ENCODE measurements at regions not wholly inside any gene's neighbourhood (a gene's known extent, or its start where the extent isn't known, plus 50 kb on each side); places are given as distances from the start of the nearest gene placed in this dataset.

- no peak overlapping the region for H3K27ac ChIP-seq
- TF ChIP-seq EP300 (IDR thresholded peaks at IDR 0.05; ENCODE audit: low read depth) = no peak
- TF ChIP-seq, protein P1, sequence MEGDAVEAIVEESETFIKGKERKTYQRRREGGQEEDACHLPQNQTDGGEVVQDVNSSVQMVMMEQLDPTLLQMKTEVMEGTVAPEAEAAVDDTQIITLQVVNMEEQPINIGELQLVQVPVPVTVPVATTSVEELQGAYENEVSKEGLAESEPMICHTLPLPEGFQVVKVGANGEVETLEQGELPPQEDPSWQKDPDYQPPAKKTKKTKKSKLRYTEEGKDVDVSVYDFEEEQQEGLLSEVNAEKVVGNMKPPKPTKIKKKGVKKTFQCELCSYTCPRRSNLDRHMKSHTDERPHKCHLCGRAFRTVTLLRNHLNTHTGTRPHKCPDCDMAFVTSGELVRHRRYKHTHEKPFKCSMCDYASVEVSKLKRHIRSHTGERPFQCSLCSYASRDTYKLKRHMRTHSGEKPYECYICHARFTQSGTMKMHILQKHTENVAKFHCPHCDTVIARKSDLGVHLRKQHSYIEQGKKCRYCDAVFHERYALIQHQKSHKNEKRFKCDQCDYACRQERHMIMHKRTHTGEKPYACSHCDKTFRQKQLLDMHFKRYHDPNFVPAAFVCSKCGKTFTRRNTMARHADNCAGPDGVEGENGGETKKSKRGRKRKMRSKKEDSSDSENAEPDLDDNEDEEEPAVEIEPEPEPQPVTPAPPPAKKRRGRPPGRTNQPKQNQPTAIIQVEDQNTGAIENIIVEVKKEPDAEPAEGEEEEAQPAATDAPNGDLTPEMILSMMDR (IDR thresholded peaks at IDR 0.05) = no peak
- TF ChIP-seq POLR2A (IDR thresholded peaks at IDR 0.05) = no peak
- no peak for TF ChIP-seq POLR2AphosphoS5 (IDR thresholded peaks at IDR 0.05)
- no peaks in the 10 kb centered on the region for H3K9me3 ChIP-seq
- H3K36me3 ChIP-seq = no peaks in the 10 kb centered on the region
- H3K4me1 ChIP-seq = no peaks in the 10 kb centered on the region
- no peak overlapping the region for H3K4me3 ChIP-seq
- in situ Hi-C loops (cut with MboI; ENCODE audit: low pct_ligation_motif_present in 1 of 4, low pct_unique_long_range_greater_than_20kb in 1 of 4, low sequenced_read_pairs in 3 of 4) (no loop called here), intact Hi-C loops (cut with DNase I; ENCODE audit: low total_unique reads) (no loop called here)
- DNase-seq = no peak
- no peaks in the 10 kb centered on the region for H3K27me3 ChIP-seq
Observed at GRCh38 chr6:164370773-164371172, 938.6 kb downstream of the C6orf118 start.

- no peak for DNase-seq
- 86 to 100% methylated on average over 1 to 2 of the region's 2 CpGs for WGBS, 2 donors (ENCODE audit: low coverage in 1 of 2)
- in situ Hi-C loops (cut with MboI; ENCODE audit: low pct_ligation_motif_present in 1 of 4, low pct_unique_long_range_greater_than_20kb in 1 of 4, low sequenced_read_pairs in 3 of 4) (no loop called here), intact Hi-C loops (cut with DNase I; ENCODE audit: low total_unique reads) (no loop called here)
- peaks cover 9 to 14% of the 10 kb centered on the region in 2 donors for H3K9me3 ChIP-seq
- no peaks in the 10 kb centered on the region for H3K4me1 ChIP-seq
- no peaks in the 10 kb centered on the region for H3K36me3 ChIP-seq
- H3K27me3 ChIP-seq = no peaks in the 10 kb centered on the region
- no peak overlapping the region for H3K27ac ChIP-seq
- H3K4me3 ChIP-seq = no peak overlapping the region
- TF ChIP-seq POLR2A (IDR thresholded peaks at IDR 0.05) (no peak), POLR2AphosphoS5 (IDR thresholded peaks at IDR 0.05) (no peak), EP300 (IDR thresholded peaks at IDR 0.05; ENCODE audit: low read depth) (no peak)
- TF ChIP-seq, protein P1 (IDR thresholded peaks at IDR 0.05) = no peak
Observed at GRCh38 chr6:164359441-164359840, 944.9 kb downstream of the QKI start.

GRCh38 chr6:164359036-164359435 is 944.5 kb downstream of the QKI start:
- no peaks in the 10 kb centered on the region for H3K27me3 ChIP-seq
- H3K4me3 ChIP-seq = no peak overlapping the region
- in situ Hi-C loops (cut with MboI; ENCODE audit: low pct_ligation_motif_present in 1 of 4, low pct_unique_long_range_greater_than_20kb in 1 of 4, low sequenced_read_pairs in 3 of 4) (no loop called here), intact Hi-C loops (cut with DNase I; ENCODE audit: low total_unique reads) (no loop called here)
- H3K9me3 ChIP-seq = peaks cover 9 to 14% of the 10 kb centered on the region in 2 donors
- H3K4me1 ChIP-seq = no peaks in the 10 kb centered on the region
- WGBS, 2 donors (ENCODE audit: low coverage in 1 of 2) = 78 to 100% methylated on average over 1 to 2 of the region's 2 CpGs
- H3K27ac ChIP-seq = no peak overlapping the region
- no peaks in the 10 kb centered on the region for H3K36me3 ChIP-seq
- DNase-seq = no peak
- no peak for TF ChIP-seq POLR2AphosphoS5 (IDR thresholded peaks at IDR 0.05)
- TF ChIP-seq, protein P1 (IDR thresholded peaks at IDR 0.05) = no peak
- TF ChIP-seq POLR2A (IDR thresholded peaks at IDR 0.05) = no peak
- TF ChIP-seq EP300 (IDR thresholded peaks at IDR 0.05; ENCODE audit: low read depth) = no peak

- no peaks in the 10 kb centered on the region for H3K36me3 ChIP-seq
- 80 to 82% methylated on average over 1 of the region's 1 CpG for WGBS, 2 donors (ENCODE audit: low coverage in 1 of 2)
- TF ChIP-seq POLR2A (IDR thresholded peaks at IDR 0.05) (no peak), EP300 (IDR thresholded peaks at IDR 0.05; ENCODE audit: low read depth) (no peak), POLR2AphosphoS5 (IDR thresholded peaks at IDR 0.05) (no peak)
- TF ChIP-seq, protein P1 (IDR thresholded peaks at IDR 0.05) = no peak
- in situ Hi-C loops (cut with MboI; ENCODE audit: low pct_ligation_motif_present in 1 of 4, low pct_unique_long_range_greater_than_20kb in 1 of 4, low sequenced_read_pairs in 3 of 4) = no loop called here
- H3K9me3 ChIP-seq = peaks cover 9 to 14% of the 10 kb centered on the region in 2 donors
- no peaks in the 10 kb centered on the region for H3K4me1 ChIP-seq
- intact Hi-C loops (cut with DNase I; ENCODE audit: low total_unique reads) = no loop called here
- H3K27ac ChIP-seq = no peak overlapping the region
- DNase-seq = no peak
- H3K4me3 ChIP-seq = no peak overlapping the region
- H3K27me3 ChIP-seq = no peaks in the 10 kb centered on the region
Observed at GRCh38 chr6:164356814-164357213, 942.3 kb downstream of the QKI start.
